GM13976 (cell line): ENCODE measurements at regions not wholly inside any gene's neighbourhood (a gene's known extent, or its start where the extent isn't known, plus 50 kb on each side); places are given as distances from the start of the nearest gene placed in this dataset.

Experiments
- DNase-seq: peaks from one replicate; pipeline ENCODE4 v3.0.0; 2012; ENCODE audit warnings: low spot score
- CTCF ChIP-seq: IDR thresholded peaks from 2 replicates; pipeline ENCODE4 v1.5.1; 2012; ENCODE audit warnings: borderline replicate concordance, mild to moderate bottlenecking; ENCODE audit not compliant: insufficient read depth; ENCODE audit errors: extremely low read depth, missing control alignments, control extremely low read depth
- in situ Hi-C: fragments of 300-500 bp; cut with MboI; formaldehyde crosslinking; loops from one replicate; pipeline ENCODE4 v1.12.0; 2022; ENCODE audit warnings: low sequenced_read_pairs, mixed read lengths, inconsistent platforms; ENCODE audit not compliant: unreplicated experiment

GRCh38 chr18:68467329-68467728 is 247.6 kb downstream of the TMX3 start:
- no peak for TF ChIP-seq CTCF
- in situ Hi-C loops = no loop called here
- no peak for DNase-seq

- in situ Hi-C loops = no loop called here
- no peak for TF ChIP-seq CTCF
- no peak for DNase-seq
These were observed 248.2 kb downstream of the TMX3 start for GRCh38 chr18:68466672-68467071.

GRCh38 chr18:68462766-68463165 is 252.1 kb downstream of the TMX3 start:
- TF ChIP-seq CTCF = no peak
- in situ Hi-C loops = no loop called here
- DNase-seq = no peak

- DNase-seq = no peak
- TF ChIP-seq CTCF = no peak
- in situ Hi-C loops = no loop called here
These were observed 252.8 kb downstream of the TMX3 start for GRCh38 chr18:68462148-68462547.

GRCh38 chr18:68461481-68462018 is 253.4 kb downstream of the TMX3 start:
- in situ Hi-C loops = no loop called here
- TF ChIP-seq CTCF = no peak
- DNase-seq = no peak

- DNase-seq = no peak
- TF ChIP-seq CTCF = no peak
- in situ Hi-C loops = no loop called here
These were observed 254.9 kb downstream of the TMX3 start for GRCh38 chr18:68459968-68460367.

GRCh38 chr18:68456985-68457384 is 257.9 kb downstream of the TMX3 start:
- in situ Hi-C loops = no loop called here
- TF ChIP-seq CTCF = no peak
- no peak for DNase-seq
